Ishikawa (cell line): ENCODE measurements at regions not wholly inside any gene's neighbourhood (a gene's known extent, or its start where the extent isn't known, plus 50 kb on each side); places are given as distances from the start of the nearest gene placed in this dataset.

ENCODE experiments used
- CEBPB ChIP-seq: IDR thresholded peaks from 2 replicates; pipeline ENCODE4 v1.6.1; 2012
- CREB1 ChIP-seq: IDR thresholded peaks from 2 replicates; pipeline ENCODE4 v1.6.1; 2012; ENCODE audit warnings: low read depth
- EGR1 ChIP-seq: IDR thresholded peaks from 2 replicates; pipeline ENCODE4 v1.6.1; 2012
- EP300 ChIP-seq: IDR thresholded peaks from 2 replicates; pipeline ENCODE4 v1.6.1; 2012; ENCODE audit warnings: borderline replicate concordance
- FOXM1 ChIP-seq: IDR thresholded peaks from 2 replicates; pipeline ENCODE4 v1.6.1; 2012; ENCODE audit warnings: low read depth, borderline replicate concordance
- NFIC ChIP-seq: IDR thresholded peaks from 2 replicates; pipeline ENCODE4 v1.6.1; 2012
- RAD21 ChIP-seq: IDR thresholded peaks from 2 replicates; pipeline ENCODE4 v1.6.1; 2012; ENCODE audit warnings: low read depth
- TAF1 ChIP-seq: IDR thresholded peaks from 2 replicates; pipeline ENCODE4 v1.6.1; 2012; ENCODE audit warnings: low read depth, mild to moderate bottlenecking
- TCF12 ChIP-seq: IDR thresholded peaks from 2 replicates; pipeline ENCODE4 v1.6.1; 2012; ENCODE audit warnings: low read depth
- TEAD4 ChIP-seq: IDR thresholded peaks from 2 replicates; pipeline ENCODE4 v1.6.1; 2012
- YY1 ChIP-seq: IDR thresholded peaks from 2 replicates; pipeline ENCODE4 v1.6.1; 2012; ENCODE audit warnings: low read depth
- ZBTB7A ChIP-seq: IDR thresholded peaks from 2 replicates; pipeline ENCODE4 v1.6.1; 2012; ENCODE audit warnings: low read depth
- TF ChIP-seq, protein P1 (sequence below): IDR thresholded peaks from 2 replicates; pipeline ENCODE4 v1.6.1; 2012; ENCODE audit warnings: low read depth, mild to moderate bottlenecking
- TF ChIP-seq, protein P2 (sequence below): IDR thresholded peaks from 2 replicates; pipeline ENCODE4 v1.6.1; 2012
- TF ChIP-seq, protein P3 (sequence below): IDR thresholded peaks from 2 replicates; pipeline ENCODE4 v1.6.1; 2012

DNA sequence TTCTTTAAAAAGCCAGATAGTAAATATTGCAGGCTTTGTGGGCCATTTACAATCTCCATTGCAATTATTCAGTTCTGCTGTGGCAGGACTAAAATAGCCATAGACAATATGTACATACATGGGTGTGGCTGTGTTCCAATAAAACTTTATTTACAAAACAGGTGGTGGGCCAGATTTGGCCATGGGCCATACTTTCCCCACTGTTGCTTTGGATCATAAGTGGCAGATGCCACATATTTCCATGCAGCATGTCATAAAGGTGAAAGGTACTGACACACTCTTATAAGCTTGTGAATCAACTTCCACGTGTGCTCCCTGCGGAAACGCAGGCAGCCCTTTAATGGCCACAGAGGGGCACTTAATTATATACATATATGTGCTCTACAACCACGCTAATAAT lies 244.4 kb upstream of the FOXN3 start:
- no peak for TF ChIP-seq ZBTB7A
- no peak for TF ChIP-seq CREB1
- no peak for TF ChIP-seq CEBPB
- TF ChIP-seq EGR1 = no peak
- no peak for TF ChIP-seq EP300
- TF ChIP-seq NFIC = no peak
- TF ChIP-seq TAF1 = no peak
- TF ChIP-seq RAD21 = no peak
- no peak for TF ChIP-seq TEAD4
- no peak for TF ChIP-seq YY1
- TF ChIP-seq FOXM1 = no peak
- TF ChIP-seq, protein P1, sequence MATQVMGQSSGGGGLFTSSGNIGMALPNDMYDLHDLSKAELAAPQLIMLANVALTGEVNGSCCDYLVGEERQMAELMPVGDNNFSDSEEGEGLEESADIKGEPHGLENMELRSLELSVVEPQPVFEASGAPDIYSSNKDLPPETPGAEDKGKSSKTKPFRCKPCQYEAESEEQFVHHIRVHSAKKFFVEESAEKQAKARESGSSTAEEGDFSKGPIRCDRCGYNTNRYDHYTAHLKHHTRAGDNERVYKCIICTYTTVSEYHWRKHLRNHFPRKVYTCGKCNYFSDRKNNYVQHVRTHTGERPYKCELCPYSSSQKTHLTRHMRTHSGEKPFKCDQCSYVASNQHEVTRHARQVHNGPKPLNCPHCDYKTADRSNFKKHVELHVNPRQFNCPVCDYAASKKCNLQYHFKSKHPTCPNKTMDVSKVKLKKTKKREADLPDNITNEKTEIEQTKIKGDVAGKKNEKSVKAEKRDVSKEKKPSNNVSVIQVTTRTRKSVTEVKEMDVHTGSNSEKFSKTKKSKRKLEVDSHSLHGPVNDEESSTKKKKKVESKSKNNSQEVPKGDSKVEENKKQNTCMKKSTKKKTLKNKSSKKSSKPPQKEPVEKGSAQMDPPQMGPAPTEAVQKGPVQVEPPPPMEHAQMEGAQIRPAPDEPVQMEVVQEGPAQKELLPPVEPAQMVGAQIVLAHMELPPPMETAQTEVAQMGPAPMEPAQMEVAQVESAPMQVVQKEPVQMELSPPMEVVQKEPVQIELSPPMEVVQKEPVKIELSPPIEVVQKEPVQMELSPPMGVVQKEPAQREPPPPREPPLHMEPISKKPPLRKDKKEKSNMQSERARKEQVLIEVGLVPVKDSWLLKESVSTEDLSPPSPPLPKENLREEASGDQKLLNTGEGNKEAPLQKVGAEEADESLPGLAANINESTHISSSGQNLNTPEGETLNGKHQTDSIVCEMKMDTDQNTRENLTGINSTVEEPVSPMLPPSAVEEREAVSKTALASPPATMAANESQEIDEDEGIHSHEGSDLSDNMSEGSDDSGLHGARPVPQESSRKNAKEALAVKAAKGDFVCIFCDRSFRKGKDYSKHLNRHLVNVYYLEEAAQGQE = no peak
- TF ChIP-seq TCF12 = no peak
- TF ChIP-seq, protein P2, sequence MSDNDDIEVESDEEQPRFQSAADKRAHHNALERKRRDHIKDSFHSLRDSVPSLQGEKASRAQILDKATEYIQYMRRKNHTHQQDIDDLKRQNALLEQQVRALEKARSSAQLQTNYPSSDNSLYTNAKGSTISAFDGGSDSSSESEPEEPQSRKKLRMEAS = no peak
- TF ChIP-seq, protein P3, sequence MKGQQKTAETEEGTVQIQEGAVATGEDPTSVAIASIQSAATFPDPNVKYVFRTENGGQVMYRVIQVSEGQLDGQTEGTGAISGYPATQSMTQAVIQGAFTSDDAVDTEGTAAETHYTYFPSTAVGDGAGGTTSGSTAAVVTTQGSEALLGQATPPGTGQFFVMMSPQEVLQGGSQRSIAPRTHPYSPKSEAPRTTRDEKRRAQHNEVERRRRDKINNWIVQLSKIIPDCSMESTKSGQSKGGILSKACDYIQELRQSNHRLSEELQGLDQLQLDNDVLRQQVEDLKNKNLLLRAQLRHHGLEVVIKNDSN = no peak

DNA sequence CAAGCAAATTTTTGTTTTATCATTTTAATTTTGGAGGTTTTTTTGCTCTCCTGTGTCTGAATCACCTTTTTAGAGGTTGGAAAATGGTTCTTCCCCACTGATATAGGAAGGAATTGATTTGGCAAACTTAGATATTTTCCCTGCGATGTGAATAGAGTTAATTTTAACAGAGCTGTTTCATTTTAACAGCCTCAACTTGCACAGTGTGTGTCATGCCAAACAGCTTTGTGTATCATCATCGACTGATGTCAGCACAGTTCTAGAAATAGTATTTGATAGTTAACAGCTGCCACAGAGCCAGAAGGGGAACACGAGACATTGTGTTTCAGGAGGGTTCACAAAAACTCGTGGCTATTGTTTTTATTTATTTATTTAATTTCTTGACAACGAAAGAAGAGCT lies 243.1 kb upstream of the FOXN3 start:
- TF ChIP-seq EP300 = no peak

DNA sequence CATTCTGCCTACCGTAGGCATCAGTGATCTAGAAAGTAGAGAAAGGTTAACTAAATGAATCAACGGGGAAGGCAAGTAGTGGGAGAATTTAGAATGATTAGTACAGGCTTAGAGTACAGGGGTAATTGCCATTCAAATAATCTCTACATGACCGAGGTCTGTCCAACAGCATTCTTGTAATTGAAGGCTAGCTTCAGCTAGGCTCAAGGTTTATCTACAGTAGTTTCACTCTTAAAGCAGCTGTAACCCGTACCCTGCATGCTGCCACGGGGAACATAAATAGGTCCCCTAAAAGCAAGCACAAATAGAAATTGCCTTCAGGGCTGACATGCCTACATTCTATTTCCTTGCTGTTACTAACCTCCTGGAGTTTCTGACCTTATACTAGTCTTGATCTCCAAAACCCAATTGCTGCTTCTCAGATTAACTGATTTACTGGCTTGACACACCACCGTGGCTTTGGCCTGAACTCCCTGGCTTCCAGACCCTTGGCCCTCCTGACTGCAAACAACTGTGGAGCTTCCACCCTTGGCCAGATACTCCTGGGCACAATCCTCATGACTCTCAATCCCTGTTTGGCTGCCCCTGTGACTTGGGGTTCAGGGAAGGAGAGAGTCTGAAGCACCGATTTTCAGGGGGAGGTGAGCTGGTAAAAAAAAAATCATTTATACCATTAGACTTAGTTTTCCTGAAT lies 242.1 kb upstream of the FOXN3 start:
- TF ChIP-seq TEAD4 (no peak), YY1 (no peak)
- TF ChIP-seq, protein P2 = no peak

DNA sequence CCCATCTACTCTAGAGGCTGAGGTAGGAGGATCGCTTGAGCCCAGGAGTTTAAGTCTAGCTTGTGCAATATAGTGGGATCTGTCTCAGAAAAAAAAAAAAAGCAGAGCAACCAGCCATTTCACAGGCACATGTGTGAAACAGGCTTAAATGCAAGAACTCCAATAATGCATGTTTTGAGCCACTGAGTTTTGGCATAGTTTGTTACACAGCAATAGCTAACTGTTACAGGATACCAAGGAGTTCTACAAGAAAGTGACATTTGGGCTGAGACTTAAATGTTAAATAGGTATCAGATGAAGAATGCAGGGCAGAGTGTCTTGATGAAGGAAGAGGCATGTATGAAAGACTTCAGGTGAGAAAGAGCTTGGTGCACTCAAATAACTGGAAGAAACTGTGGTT lies 240.0 kb upstream of the FOXN3 start:
- TF ChIP-seq TCF12 (no peak), FOXM1 (no peak), RAD21 (no peak), EGR1 (no peak), YY1 (no peak), CREB1 (no peak)
- TF ChIP-seq, protein P1 = no peak
- TF ChIP-seq, protein P2 = no peak

DNA sequence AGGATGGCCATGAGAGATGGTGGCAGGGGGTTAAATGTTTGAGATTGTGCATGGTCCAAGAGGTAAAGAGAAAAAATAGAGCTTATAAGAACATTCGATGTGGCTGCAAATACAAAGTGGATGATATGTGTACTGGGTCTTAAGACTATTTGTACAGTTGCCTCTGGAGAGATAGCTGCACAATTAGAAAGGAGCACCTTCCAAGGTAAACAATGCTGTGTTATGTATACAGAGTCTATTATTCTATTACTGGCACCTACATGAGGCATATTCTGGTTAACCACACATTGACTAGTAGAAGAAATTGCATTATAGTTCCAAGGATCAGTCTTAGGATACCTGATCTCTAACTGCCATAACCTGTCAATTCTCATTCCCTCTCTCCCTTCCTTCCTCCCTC lies 238.0 kb upstream of the FOXN3 start:
- TF ChIP-seq ZBTB7A (no peak), RAD21 (no peak), TCF12 (no peak), CREB1 (no peak), EGR1 (no peak), EP300 (no peak), YY1 (no peak), FOXM1 (no peak), TAF1 (no peak), TEAD4 (no peak)
- TF ChIP-seq, protein P1 = no peak
- TF ChIP-seq, protein P2 = no peak
